Sigmoid colon (tissue), 4 donors: ENCODE measurements at regions not wholly inside any gene's neighbourhood (a gene's known extent, or its start where the extent isn't known, plus 50 kb on each side); places are given as distances from the start of the nearest gene placed in this dataset.

Experiments
- CTCF ChIP-seq, 4 experiments: fragments of 450-650 bp in 3 of 4; fragments of 200-600 bp in 1 of 4; IDR thresholded peaks; one replicate each; pipeline ENCODE4 v1.5.1; 2016 to 2019; ENCODE audit warnings: antibody characterized with exemption in 4 of 4, mild to moderate bottlenecking in 3 of 4, moderate library complexity in 2 of 4
- POLR2A ChIP-seq, 2 donors: fragments of 450-650 bp; IDR thresholded peaks; one replicate each; pipeline ENCODE4 v1.6.1; 2016; ENCODE audit warnings: antibody characterized with exemption in 2 of 2, mild to moderate bottlenecking in 2 of 2, moderate library complexity in 2 of 2
- POLR2AphosphoS5 ChIP-seq, 4 donors: sonication (generic); formaldehyde crosslinking; IDR thresholded peaks; one replicate each; pipeline ENCODE4 v1.6.1; 2017; ENCODE audit warnings: antibody characterized with exemption in 4 of 4

GRCh38 chr5:30100929-30101328, 1092.6 kb upstream of the CDH6 start:
- TF ChIP-seq CTCF (IDR thresholded peaks at IDR 0.05) (no peak), POLR2A (IDR thresholded peaks at IDR 0.05) (no peak), POLR2AphosphoS5 (IDR thresholded peaks at IDR 0.05) (no peak)
